MM.1S (cell line): ENCODE measurements at regions not wholly inside any gene's neighbourhood (a gene's known extent, or its start where the extent isn't known, plus 50 kb on each side); places are given as distances from the start of the nearest gene placed in this dataset.

Source experiments
- DNase-seq: peaks from one replicate; pipeline ENCODE4 v3.0.0-alpha.2; 2015
- H2AFZ ChIP-seq: fragments of 300-600 bp; sonication (generic); 2 replicates; pipeline ENCODE4 v1.6.0; 2016; ENCODE audit warnings: antibody characterized with exemption, low read length
- H3F3A ChIP-seq: fragments of 300-600 bp; sonication (generic); 2 replicates; pipeline ENCODE4 v1.6.1; 2016; ENCODE audit warnings: mild to moderate bottlenecking, antibody characterized with exemption, low read length, moderate library complexity, mixed read lengths; ENCODE audit not compliant: insufficient read depth
- H3K27ac ChIP-seq: fragments of 300-600 bp; sonication (generic); 2 replicates; pipeline ENCODE4 v1.5.1; 2016; ENCODE audit warnings: mild to moderate bottlenecking, low read length
- H3K27me3 ChIP-seq: fragments of 300-600 bp; sonication (generic); replicated peaks from 2 replicates; pipeline ENCODE4 v1.6.0; 2016; ENCODE audit warnings: low read length; ENCODE audit not compliant: insufficient read depth
- H3K36me3 ChIP-seq: fragments of 300-600 bp; sonication (generic); replicated peaks from 2 replicates; pipeline ENCODE4 v1.6.1; 2016; ENCODE audit warnings: mild to moderate bottlenecking, low read length, mixed read lengths; ENCODE audit not compliant: insufficient read depth
- H3K4me1 ChIP-seq: fragments of 300-600 bp; sonication (generic); 2 replicates; pipeline ENCODE4 v1.6.1; 2016; ENCODE audit warnings: low read length, mixed read lengths
- H3K4me2 ChIP-seq: fragments of 300-600 bp; sonication (generic); 2 replicates; pipeline ENCODE4 v1.6.0; 2016; ENCODE audit warnings: low read depth, low read length
- H3K4me3 ChIP-seq: fragments of 300-600 bp; sonication (generic); 2 replicates; pipeline ENCODE4 v1.5.1; 2016; ENCODE audit warnings: low read length, mixed read lengths
- H3K79me2 ChIP-seq: fragments of 300-600 bp; sonication (generic); 2 replicates; pipeline ENCODE4 v1.6.1; 2016; ENCODE audit warnings: mixed run types, low read length, mixed read lengths
- H3K9ac ChIP-seq: fragments of 300-600 bp; sonication (generic); 2 replicates; pipeline ENCODE4 v1.6.1; 2016; ENCODE audit warnings: low read length, mixed read lengths
- H3K9me2 ChIP-seq: fragments of 300-600 bp; sonication (generic); replicated peaks from 2 replicates; pipeline ENCODE4 v1.6.1; 2016; ENCODE audit warnings: mild to moderate bottlenecking, low read length, mixed read lengths; ENCODE audit not compliant: insufficient read depth
- H3K9me3 ChIP-seq: fragments of 300-600 bp; sonication (generic); replicated peaks from 2 replicates; pipeline ENCODE4 v1.6.1; 2016; ENCODE audit warnings: mild to moderate bottlenecking, low read length, mixed read lengths; ENCODE audit not compliant: insufficient read depth
- H4K20me1 ChIP-seq: fragments of 300-600 bp; sonication (generic); 2 replicates; pipeline ENCODE4 v1.6.1; 2016; ENCODE audit warnings: mild to moderate bottlenecking, low read length, moderate library complexity, mixed read lengths; ENCODE audit not compliant: insufficient read depth
- CTCF ChIP-seq: fragments of 300-600 bp; sonication (generic); IDR thresholded peaks from 2 replicates; pipeline ENCODE4 v1.5.1; 2016; ENCODE audit warnings: antibody characterized with exemption, low read length, mixed read lengths
- EZH2 ChIP-seq: fragments of 300-600 bp; sonication (generic); optimal IDR thresholded peaks from 2 replicates; pipeline ENCODE3; 2017; ENCODE audit warnings: low read depth, mild to moderate bottlenecking, antibody characterized with exemption, low read length, mixed read lengths
- EZH2phosphoT487 ChIP-seq: fragments of 300-600 bp; sonication (generic); IDR thresholded peaks from 2 replicates; pipeline ENCODE4 v1.6.1; 2018; ENCODE audit warnings: antibody characterized with exemption, low read length

GRCh38 chr3:175868626-175869025, 1009.5 kb downstream of the NAALADL2 start:
- no peaks in the 10 kb centered on the region for H3K9me2 ChIP-seq
- H4K20me1 ChIP-seq = no peaks in the 10 kb centered on the region
- H3K27me3 ChIP-seq = no peaks in the 10 kb centered on the region
- H3K27ac ChIP-seq = no peak overlapping the region
- no peak overlapping the region for H2AFZ ChIP-seq
- H3K4me3 ChIP-seq = no peak overlapping the region
- DNase-seq = no peak
- no peak for TF ChIP-seq EZH2
- TF ChIP-seq EZH2phosphoT487 = no peak
- no peak for TF ChIP-seq CTCF
- no peaks in the 10 kb centered on the region for H3K4me1 ChIP-seq
- no peaks in the 10 kb centered on the region for H3F3A ChIP-seq
- no peaks in the 10 kb centered on the region for H3K79me2 ChIP-seq
- H3K9ac ChIP-seq = no peak overlapping the region
- no peak overlapping the region for H3K4me2 ChIP-seq
- H3K9me3 ChIP-seq = no peaks in the 10 kb centered on the region
- H3K36me3 ChIP-seq = no peaks in the 10 kb centered on the region

DNA sequence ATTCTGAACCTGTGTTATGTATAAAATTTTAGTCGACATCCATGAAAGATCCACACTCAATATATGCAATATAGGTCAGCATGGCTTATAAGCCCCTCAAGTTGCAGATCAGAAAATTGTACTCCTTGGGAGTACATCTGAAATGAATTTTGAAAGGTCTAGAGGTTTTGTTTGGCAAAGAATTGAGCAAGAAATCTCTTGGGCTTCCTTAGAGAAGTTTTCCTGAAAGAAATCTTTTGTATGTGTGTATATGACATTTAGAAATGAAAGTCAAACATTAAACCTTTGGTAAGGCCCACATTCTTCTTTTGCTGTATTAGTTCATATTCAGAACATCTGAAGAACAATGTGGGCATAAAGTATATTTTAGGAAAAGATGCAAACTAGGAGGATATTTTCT, 1006.6 kb downstream of the NAALADL2 start:
- Histone ChIP-seq H3K36me3 (no peaks in the 10 kb centered on the region), H3K27ac (no peak overlapping the region), H3K79me2 (no peaks in the 10 kb centered on the region), H3K27me3 (no peaks in the 10 kb centered on the region), H3K4me2 (no peak overlapping the region), H3K9me3 (no peaks in the 10 kb centered on the region), H4K20me1 (no peaks in the 10 kb centered on the region), H3K4me1 (no peaks in the 10 kb centered on the region), H3K9me2 (no peaks in the 10 kb centered on the region), H3F3A (no peaks in the 10 kb centered on the region), H2AFZ (no peak overlapping the region), H3K9ac (no peak overlapping the region), H3K4me3 (no peak overlapping the region)
- no peak for DNase-seq
- TF ChIP-seq CTCF = no peak
- no peak for TF ChIP-seq EZH2
- no peak for TF ChIP-seq EZH2phosphoT487

GRCh38 chr3:175861916-175862315, 1002.8 kb downstream of the NAALADL2 start:
- Histone ChIP-seq H3K27ac (no peak overlapping the region), H3K9me2 (no peaks in the 10 kb centered on the region), H3K9me3 (no peaks in the 10 kb centered on the region), H3K4me1 (no peaks in the 10 kb centered on the region), H3K27me3 (no peaks in the 10 kb centered on the region), H4K20me1 (no peaks in the 10 kb centered on the region), H3K36me3 (no peaks in the 10 kb centered on the region), H3K4me3 (no peak overlapping the region), H3K9ac (no peak overlapping the region), H2AFZ (no peak overlapping the region), H3K79me2 (no peaks in the 10 kb centered on the region), H3F3A (no peaks in the 10 kb centered on the region), H3K4me2 (no peak overlapping the region)
- TF ChIP-seq CTCF = no peak
- no peak for TF ChIP-seq EZH2phosphoT487
- no peak for TF ChIP-seq EZH2
- DNase-seq = no peak
